ENCODE measurements at regions not wholly inside any gene's neighbourhood (a gene's known extent, or its start where the extent isn't known, plus 50 kb on each side); places are given as distances from the start of the nearest gene placed in this dataset.

- H3K36me3 ChIP-seq = no peaks in the 10 kb centered on the region
- no peaks in the 10 kb centered on the region for H3K9me3 ChIP-seq
These were observed 355.1 kb upstream of the MKI67 start for GRCh38 chr10:128481152-128481840.

GRCh38 chr10:128482052-128482451, 355.8 kb upstream of the MKI67 start:
- no peaks in the 10 kb centered on the region for H3K36me3 ChIP-seq
- no peak overlapping the region for H3K4me3 ChIP-seq (ENCODE audit: low read depth in 1 of 2, low read length in 1 of 2)
- H3K27me3 ChIP-seq = peaks cover 10% of the 10 kb centered on the region
- H3K4me1 ChIP-seq (ENCODE audit: control insufficient read depth in 1 of 2, insufficient read depth in 1 of 2, low read depth in 1 of 2, low read length in 1 of 2) = no peaks in the 10 kb centered on the region
- H3K27ac ChIP-seq = no peak overlapping the region
- H3K9me3 ChIP-seq = no peaks in the 10 kb centered on the region
- TF ChIP-seq CTCF (IDR thresholded peaks at IDR 0.05) = no peak

More at GRCh38 chr10:128481152-128481840, 355.1 kb upstream of the MKI67 start:
- Histone ChIP-seq H3K4me3 (ENCODE audit: low read depth in 1 of 2, low read length in 1 of 2) (no peak overlapping the region), H3K27ac (no peak overlapping the region), H3K4me1 (ENCODE audit: control insufficient read depth in 1 of 2, insufficient read depth in 1 of 2, low read depth in 1 of 2, low read length in 1 of 2) (no peaks in the 10 kb centered on the region), H3K27me3 (peaks cover 10% of the 10 kb centered on the region)
- no peak for TF ChIP-seq CTCF (IDR thresholded peaks at IDR 0.05)

GRCh38 chr10:128483216-128483615, 357.0 kb upstream of the MKI67 start:
- H3K9me3 ChIP-seq = no peaks in the 10 kb centered on the region
- H3K4me1 ChIP-seq (ENCODE audit: control insufficient read depth in 1 of 2, insufficient read depth in 1 of 2, low read depth in 1 of 2, low read length in 1 of 2) = no peaks in the 10 kb centered on the region
- no peak overlapping the region for H3K27ac ChIP-seq
- no peak for TF ChIP-seq CTCF (IDR thresholded peaks at IDR 0.05)
- peaks cover 10% of the 10 kb centered on the region for H3K27me3 ChIP-seq
- no peaks in the 10 kb centered on the region for H3K36me3 ChIP-seq
- no peak overlapping the region for H3K4me3 ChIP-seq (ENCODE audit: low read depth in 1 of 2, low read length in 1 of 2)

GRCh38 chr10:128484041-128484440, 357.8 kb upstream of the MKI67 start:
- TF ChIP-seq CTCF (IDR thresholded peaks at IDR 0.05) = no peak
- no peak overlapping the region for H3K4me3 ChIP-seq (ENCODE audit: low read depth in 1 of 2, low read length in 1 of 2)
- H3K4me1 ChIP-seq (ENCODE audit: control insufficient read depth in 1 of 2, insufficient read depth in 1 of 2, low read depth in 1 of 2, low read length in 1 of 2) = no peaks in the 10 kb centered on the region
- H3K27ac ChIP-seq = no peak overlapping the region
- H3K9me3 ChIP-seq = no peaks in the 10 kb centered on the region
- no peaks in the 10 kb centered on the region for H3K36me3 ChIP-seq
- H3K27me3 ChIP-seq = peaks cover 10% of the 10 kb centered on the region

GRCh38 chr10:128485701-128486235, 359.5 kb upstream of the MKI67 start:
- Histone ChIP-seq H3K27me3 (peaks cover 6% of the 10 kb centered on the region), H3K27ac (no peak overlapping the region), H3K4me3 (ENCODE audit: low read depth in 1 of 2, low read length in 1 of 2) (no peak overlapping the region), H3K9me3 (no peaks in the 10 kb centered on the region), H3K36me3 (no peaks in the 10 kb centered on the region), H3K4me1 (ENCODE audit: control insufficient read depth in 1 of 2, insufficient read depth in 1 of 2, low read depth in 1 of 2, low read length in 1 of 2) (no peaks in the 10 kb centered on the region)
- no peak for TF ChIP-seq CTCF (IDR thresholded peaks at IDR 0.05)
